Smooth muscle cell (in vitro differentiated cells): ENCODE measurements at regions not wholly inside any gene's neighbourhood (a gene's known extent, or its start where the extent isn't known, plus 50 kb on each side); places are given as distances from the start of the nearest gene placed in this dataset.

Experiments used
- DNase-seq: peaks from one replicate; lab custom pipeline; 2025; ENCODE audit not compliant: unreplicated experiment; lab: John Stamatoyannopoulos, UW
- H2AFZ ChIP-seq: fragments of 200-600 bp; sonication (generic); 2 replicates; pipeline ENCODE4 v1.6.0; 2016; ENCODE audit warnings: antibody characterized with exemption, low read depth, mild to moderate bottlenecking
- H3F3A ChIP-seq: fragments of 200-600 bp; sonication (generic); 2 replicates; pipeline ENCODE4 v1.6.0; 2017; ENCODE audit warnings: antibody characterized with exemption, low read depth
- H3K27ac ChIP-seq: fragments of 200-600 bp; sonication (generic); 2 replicates; pipeline ENCODE4 v1.5.1; 2016; ENCODE audit warnings: low read depth, mild to moderate bottlenecking
- H3K27me3 ChIP-seq: fragments of 200-600 bp; sonication (generic); 2 replicates; pipeline ENCODE4 v1.6.1; 2016; ENCODE audit warnings: low read depth, mild to moderate bottlenecking
- H3K36me3 ChIP-seq: fragments of 200-600 bp; sonication (generic); 2 replicates; pipeline ENCODE4 v1.5.1; 2016; ENCODE audit warnings: low read depth
- H3K4me1 ChIP-seq: fragments of 200-600 bp; sonication (generic); 2 replicates; pipeline ENCODE4 v1.5.1; 2016; ENCODE audit warnings: low read depth
- H3K4me2 ChIP-seq: fragments of 200-600 bp; sonication (generic); 2 replicates; pipeline ENCODE4 v1.6.0; 2016; ENCODE audit warnings: mild to moderate bottlenecking
- H3K4me3 ChIP-seq: fragments of 200-600 bp; sonication (generic); 2 replicates; pipeline ENCODE4 v1.5.1; 2016; ENCODE audit warnings: mild to moderate bottlenecking
- H3K79me2 ChIP-seq: fragments of 200-600 bp; sonication (generic); 2 replicates; pipeline ENCODE4 v1.6.0; 2016; ENCODE audit warnings: low read depth, mild to moderate bottlenecking
- H3K9ac ChIP-seq: fragments of 200-600 bp; sonication (generic); 2 replicates; pipeline ENCODE4 v1.6.0; 2016; ENCODE audit warnings: low read depth
- H3K9me3 ChIP-seq: fragments of 200-600 bp; sonication (generic); replicated peaks from 2 replicates; pipeline ENCODE4 v1.5.1; 2016; ENCODE audit warnings: low read depth
- H4K20me1 ChIP-seq: fragments of 200-600 bp; sonication (generic); 2 replicates; pipeline ENCODE4 v1.6.0; 2016; ENCODE audit warnings: low read depth
- WGBS: methylation state at CpG from one replicate; pipeline ENCODE4 v1.1.7; 2016; ENCODE audit warnings: low lambda C conversion rate; 5-methylcytosine and 5-hydroxymethylcytosine counted together
- TF ChIP-seq, protein P1 (sequence below): fragments of 200-600 bp; sonication (generic); IDR thresholded peaks from 2 replicates; pipeline ENCODE4 v1.5.1; 2017; ENCODE audit warnings: borderline replicate concordance, mild to moderate bottlenecking, antibody characterized with exemption; ENCODE audit not compliant: insufficient read depth, poor library complexity, severe bottlenecking

DNA sequence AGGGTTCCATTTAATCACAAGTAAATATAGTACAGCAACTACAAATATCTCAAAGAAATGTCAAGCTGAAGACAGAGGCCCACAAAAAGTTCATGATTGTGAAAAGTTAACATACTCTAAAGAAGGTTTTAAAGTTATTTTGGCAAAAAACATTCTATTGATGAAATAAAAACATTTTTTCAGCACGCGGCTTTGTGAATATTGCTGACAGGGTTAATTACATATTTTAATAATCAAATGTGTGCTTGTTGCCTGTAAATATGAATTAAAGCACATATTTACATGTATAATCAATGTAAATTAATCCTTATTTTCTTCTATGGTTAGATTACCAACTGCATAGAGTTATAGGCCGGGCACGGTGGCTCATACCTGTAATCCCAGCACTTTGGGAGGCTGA, 328.1 kb downstream of the MZT1 start:
- Histone ChIP-seq H3K36me3 (no peaks in the 10 kb centered on the region), H3K4me2 (no peak overlapping the region), H3K27ac (no peak overlapping the region), H4K20me1 (no peaks in the 10 kb centered on the region), H3K4me3 (no peak overlapping the region), H3K9ac (no peak overlapping the region), H3F3A (no peaks in the 10 kb centered on the region), H3K27me3 (no peaks in the 10 kb centered on the region), H3K4me1 (no peaks in the 10 kb centered on the region), H3K9me3 (no peaks in the 10 kb centered on the region), H3K79me2 (no peaks in the 10 kb centered on the region), H2AFZ (no peak overlapping the region)
- DNase-seq, result no peak
- TF ChIP-seq, protein P1, sequence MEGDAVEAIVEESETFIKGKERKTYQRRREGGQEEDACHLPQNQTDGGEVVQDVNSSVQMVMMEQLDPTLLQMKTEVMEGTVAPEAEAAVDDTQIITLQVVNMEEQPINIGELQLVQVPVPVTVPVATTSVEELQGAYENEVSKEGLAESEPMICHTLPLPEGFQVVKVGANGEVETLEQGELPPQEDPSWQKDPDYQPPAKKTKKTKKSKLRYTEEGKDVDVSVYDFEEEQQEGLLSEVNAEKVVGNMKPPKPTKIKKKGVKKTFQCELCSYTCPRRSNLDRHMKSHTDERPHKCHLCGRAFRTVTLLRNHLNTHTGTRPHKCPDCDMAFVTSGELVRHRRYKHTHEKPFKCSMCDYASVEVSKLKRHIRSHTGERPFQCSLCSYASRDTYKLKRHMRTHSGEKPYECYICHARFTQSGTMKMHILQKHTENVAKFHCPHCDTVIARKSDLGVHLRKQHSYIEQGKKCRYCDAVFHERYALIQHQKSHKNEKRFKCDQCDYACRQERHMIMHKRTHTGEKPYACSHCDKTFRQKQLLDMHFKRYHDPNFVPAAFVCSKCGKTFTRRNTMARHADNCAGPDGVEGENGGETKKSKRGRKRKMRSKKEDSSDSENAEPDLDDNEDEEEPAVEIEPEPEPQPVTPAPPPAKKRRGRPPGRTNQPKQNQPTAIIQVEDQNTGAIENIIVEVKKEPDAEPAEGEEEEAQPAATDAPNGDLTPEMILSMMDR, result no peak
- WGBS, result 97% methylated on average over 4 of the region's 4 CpGs

DNA sequence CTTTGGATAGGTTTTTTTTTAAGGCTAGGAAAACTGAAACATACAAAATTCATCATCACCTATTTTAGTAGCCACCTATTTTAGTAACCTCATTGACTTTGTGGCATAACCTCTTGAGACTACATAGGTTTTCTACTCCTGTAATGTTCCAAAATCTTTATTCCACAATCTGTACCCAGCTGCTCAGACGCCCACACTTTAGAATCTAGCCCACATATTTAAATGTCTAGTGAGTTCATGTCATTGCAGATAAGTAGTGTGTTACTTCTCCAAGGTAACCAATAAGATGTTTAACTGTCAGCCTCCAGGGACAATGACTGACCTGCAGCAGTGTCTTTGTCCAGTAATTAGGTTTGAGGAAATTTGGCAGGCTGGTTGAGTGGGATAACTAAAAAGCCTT, 330.2 kb downstream of the MZT1 start:
- H3K4me1 ChIP-seq, result no peaks in the 10 kb centered on the region
- H3K4me2 ChIP-seq, result no peak overlapping the region
- H3K4me3 ChIP-seq, result no peak overlapping the region
- no peak for DNase-seq
- no peaks in the 10 kb centered on the region for H3K79me2 ChIP-seq
- TF ChIP-seq, protein P1, result no peak
- H3F3A ChIP-seq, result no peaks in the 10 kb centered on the region
- H3K9ac ChIP-seq, result no peak overlapping the region
- 88% methylated on average over 1 of the region's 1 CpG for WGBS
- H3K27ac ChIP-seq, result no peak overlapping the region
- H3K36me3 ChIP-seq, result no peaks in the 10 kb centered on the region
- H3K9me3 ChIP-seq, result no peaks in the 10 kb centered on the region
- H2AFZ ChIP-seq, result no peak overlapping the region
- H4K20me1 ChIP-seq, result no peaks in the 10 kb centered on the region
- H3K27me3 ChIP-seq, result no peaks in the 10 kb centered on the region

DNA sequence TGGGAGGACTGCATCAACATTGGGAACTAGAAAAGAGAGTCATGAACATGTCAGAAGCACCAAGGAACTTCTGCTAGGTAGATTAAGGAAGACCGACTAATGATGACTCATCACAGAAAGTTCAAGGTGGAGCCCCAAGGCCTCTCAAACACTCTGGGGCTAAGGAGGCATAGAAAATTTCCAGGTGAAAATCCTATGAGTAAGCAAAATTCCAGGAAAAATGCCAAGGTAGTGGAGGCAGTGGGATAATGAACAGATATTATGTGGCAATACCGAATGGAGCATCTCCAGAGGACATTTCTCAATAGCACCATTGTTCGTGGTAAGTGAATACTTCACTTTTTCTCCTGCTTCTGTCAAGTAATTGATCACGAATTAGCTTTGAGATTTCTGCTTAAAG, 336.5 kb downstream of the MZT1 start:
- Histone ChIP-seq H3K4me1 (no peaks in the 10 kb centered on the region), H3K9me3 (no peaks in the 10 kb centered on the region), H3K79me2 (no peaks in the 10 kb centered on the region), H3F3A (no peaks in the 10 kb centered on the region), H3K4me2 (no peak overlapping the region), H4K20me1 (no peaks in the 10 kb centered on the region), H2AFZ (no peak overlapping the region), H3K27ac (no peak overlapping the region), H3K4me3 (no peak overlapping the region), H3K9ac (no peak overlapping the region), H3K36me3 (no peaks in the 10 kb centered on the region), H3K27me3 (no peaks in the 10 kb centered on the region)
- TF ChIP-seq, protein P1, result no peak
- no peak for DNase-seq
- 91% methylated on average over 4 of the region's 4 CpGs for WGBS

DNA sequence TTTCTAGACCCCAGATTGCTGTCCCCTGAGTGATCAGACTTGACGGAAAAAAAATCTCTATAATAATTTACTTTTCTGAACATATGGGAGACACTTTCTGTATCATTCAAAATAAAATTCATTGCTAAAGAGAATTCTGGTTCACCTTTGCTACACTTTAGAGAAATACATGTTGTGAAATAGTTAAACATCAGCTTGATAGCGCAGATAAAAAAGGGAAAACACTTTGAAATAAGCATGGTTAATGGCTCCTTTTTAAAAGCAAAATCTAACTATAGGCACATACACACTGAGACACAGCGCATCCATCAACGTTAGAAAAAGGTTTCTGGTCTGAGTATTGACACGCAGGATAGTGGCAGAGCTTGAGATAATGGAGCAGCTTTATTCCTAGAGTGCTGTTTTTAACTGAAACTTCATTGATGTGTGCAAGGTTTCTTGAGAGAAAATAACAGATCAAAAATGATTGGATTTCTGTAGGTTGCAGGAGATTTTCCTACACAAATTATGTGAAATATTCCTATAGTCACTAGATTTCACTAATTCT, 341.2 kb downstream of the MZT1 start:
- no peaks in the 10 kb centered on the region for H3K4me1 ChIP-seq
- no peaks in the 10 kb centered on the region for H3F3A ChIP-seq
- H3K9ac ChIP-seq, result no peak overlapping the region
- 93% methylated on average over 5 of the region's 5 CpGs for WGBS
- DNase-seq, result no peak
- H3K36me3 ChIP-seq, result no peaks in the 10 kb centered on the region
- H3K4me3 ChIP-seq, result no peak overlapping the region
- no peak overlapping the region for H3K4me2 ChIP-seq
- no peak overlapping the region for H3K27ac ChIP-seq
- no peaks in the 10 kb centered on the region for H4K20me1 ChIP-seq
- H3K27me3 ChIP-seq, result no peaks in the 10 kb centered on the region
- no peak overlapping the region for H2AFZ ChIP-seq
- TF ChIP-seq, protein P1, result no peak
- H3K9me3 ChIP-seq, result no peaks in the 10 kb centered on the region
- no peaks in the 10 kb centered on the region for H3K79me2 ChIP-seq
